PC-3 (cell line): ENCODE measurements at regions not wholly inside any gene's neighbourhood (a gene's known extent, or its start where the extent isn't known, plus 50 kb on each side); places are given as distances from the start of the nearest gene placed in this dataset.

Source experiments
- CTCF ChIP-seq: fragments of 300-600 bp; sonication (generic); conservative IDR thresholded peaks from 2 replicates; pipeline ENCODE4 v1.5.1; 2017; ENCODE audit warnings: antibody characterized with exemption, low read depth, mild to moderate bottlenecking, low read length
- EZH2phosphoT487 ChIP-seq: fragments of 300-600 bp; sonication (generic); IDR thresholded peaks from 2 replicates; pipeline ENCODE4 v1.6.1; 2018; ENCODE audit warnings: mild to moderate bottlenecking, antibody characterized with exemption, low read length, borderline replicate concordance

- TF ChIP-seq CTCF: no peak
- no peak for TF ChIP-seq EZH2phosphoT487
These were observed 60.7 kb upstream of the PROKR2 start for GRCh38 chr20:5377484-5377883.
